Omental fat pad (tissue), 3 donors: ENCODE measurements at regions not wholly inside any gene's neighbourhood (a gene's known extent, or its start where the extent isn't known, plus 50 kb on each side); places are given as distances from the start of the nearest gene placed in this dataset.

Experiments used
- ATAC-seq: fragments of 150-250 bp; one replicate; pipeline ENCODE4 v1.9.1; 2016; ENCODE audit warnings: mild to moderate bottlenecking, moderate library complexity; ENCODE audit not compliant: low FRiP score
- DNase-seq: peaks from one replicate; pipeline ENCODE4 v3.0.0-alpha.2; 2019; ENCODE audit warnings: low spot score
- TF ChIP-seq, protein P1 (sequence below), 3 donors: fragments of 450-650 bp; IDR thresholded peaks; one replicate each; pipeline ENCODE4 v1.5.1; 2016 to 2017; ENCODE audit warnings: antibody characterized with exemption in 3 of 3, mild to moderate bottlenecking in 3 of 3, moderate library complexity in 2 of 3

DNA sequence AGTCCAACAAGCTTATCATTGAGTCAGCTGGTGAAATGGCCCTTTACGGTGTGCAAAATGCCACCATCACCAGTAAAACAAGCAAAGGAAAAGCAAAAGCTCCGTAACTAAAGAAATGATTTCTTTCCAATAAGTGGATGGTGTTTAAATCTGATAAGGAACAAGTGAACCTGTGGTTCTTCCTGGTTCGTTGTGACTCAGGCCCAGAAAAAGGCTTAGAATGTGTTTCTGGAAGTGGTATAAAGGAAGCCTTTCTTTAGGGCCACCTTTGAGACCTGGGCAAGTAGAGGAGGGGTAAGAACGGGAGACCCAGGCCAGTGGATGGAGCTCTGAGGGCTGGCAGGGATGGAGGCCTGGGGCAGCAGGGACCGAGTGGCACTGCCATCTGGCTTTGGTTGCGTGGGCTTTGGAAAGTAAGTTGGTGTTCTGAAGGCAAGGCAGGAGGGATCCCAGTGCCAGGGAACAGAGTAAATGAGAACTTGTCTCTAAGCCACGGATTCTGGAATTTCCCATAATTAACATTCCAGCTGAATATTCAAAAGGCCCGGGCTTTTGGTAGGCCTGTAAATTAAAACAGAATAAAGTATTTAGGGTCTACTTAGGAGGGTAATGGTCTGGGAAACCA is 87.9 kb upstream of the LMO4 start:
- TF ChIP-seq, protein P1, sequence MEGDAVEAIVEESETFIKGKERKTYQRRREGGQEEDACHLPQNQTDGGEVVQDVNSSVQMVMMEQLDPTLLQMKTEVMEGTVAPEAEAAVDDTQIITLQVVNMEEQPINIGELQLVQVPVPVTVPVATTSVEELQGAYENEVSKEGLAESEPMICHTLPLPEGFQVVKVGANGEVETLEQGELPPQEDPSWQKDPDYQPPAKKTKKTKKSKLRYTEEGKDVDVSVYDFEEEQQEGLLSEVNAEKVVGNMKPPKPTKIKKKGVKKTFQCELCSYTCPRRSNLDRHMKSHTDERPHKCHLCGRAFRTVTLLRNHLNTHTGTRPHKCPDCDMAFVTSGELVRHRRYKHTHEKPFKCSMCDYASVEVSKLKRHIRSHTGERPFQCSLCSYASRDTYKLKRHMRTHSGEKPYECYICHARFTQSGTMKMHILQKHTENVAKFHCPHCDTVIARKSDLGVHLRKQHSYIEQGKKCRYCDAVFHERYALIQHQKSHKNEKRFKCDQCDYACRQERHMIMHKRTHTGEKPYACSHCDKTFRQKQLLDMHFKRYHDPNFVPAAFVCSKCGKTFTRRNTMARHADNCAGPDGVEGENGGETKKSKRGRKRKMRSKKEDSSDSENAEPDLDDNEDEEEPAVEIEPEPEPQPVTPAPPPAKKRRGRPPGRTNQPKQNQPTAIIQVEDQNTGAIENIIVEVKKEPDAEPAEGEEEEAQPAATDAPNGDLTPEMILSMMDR (IDR thresholded peaks at IDR 0.05), result no peak
- DNase-seq (no peak), ATAC-seq (no peak)

DNA sequence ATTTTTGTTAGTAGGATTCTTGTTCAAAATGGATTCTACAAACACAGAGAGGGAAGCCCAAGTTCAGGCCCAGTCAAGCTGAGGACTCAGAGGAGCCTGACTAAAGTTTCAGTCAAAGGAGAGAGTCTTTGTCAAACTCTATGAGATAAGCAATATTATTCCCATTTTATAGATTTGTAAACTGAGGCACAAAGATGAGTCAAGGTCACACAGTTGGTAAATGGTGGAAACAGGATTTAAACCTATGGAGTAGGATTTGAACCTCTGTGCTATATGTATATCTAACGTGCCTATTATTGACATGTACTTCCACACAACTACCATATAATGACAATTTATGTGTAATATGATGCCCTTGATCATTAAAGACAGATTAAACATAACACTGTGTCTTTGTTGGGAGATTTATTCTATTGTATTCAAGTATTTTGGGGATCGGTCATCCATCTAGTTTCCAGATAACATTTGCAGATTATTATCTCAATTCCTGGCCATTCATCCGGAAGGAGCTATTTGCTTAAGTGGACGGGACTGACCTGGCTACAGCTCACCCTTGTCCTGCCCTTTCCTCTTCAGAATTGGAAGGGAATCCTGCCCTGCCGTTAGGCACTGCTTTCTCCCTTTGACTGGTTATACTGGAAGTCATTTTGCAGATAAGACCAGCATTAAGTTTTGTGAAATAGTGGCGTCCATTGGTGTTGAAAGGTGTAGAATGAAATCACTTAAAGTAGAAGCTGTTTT is 86.1 kb upstream of the LMO4 start:
- TF ChIP-seq, protein P1 (IDR thresholded peaks at IDR 0.05), result no peak
- DNase-seq, result no peak
- no peak for ATAC-seq

DNA sequence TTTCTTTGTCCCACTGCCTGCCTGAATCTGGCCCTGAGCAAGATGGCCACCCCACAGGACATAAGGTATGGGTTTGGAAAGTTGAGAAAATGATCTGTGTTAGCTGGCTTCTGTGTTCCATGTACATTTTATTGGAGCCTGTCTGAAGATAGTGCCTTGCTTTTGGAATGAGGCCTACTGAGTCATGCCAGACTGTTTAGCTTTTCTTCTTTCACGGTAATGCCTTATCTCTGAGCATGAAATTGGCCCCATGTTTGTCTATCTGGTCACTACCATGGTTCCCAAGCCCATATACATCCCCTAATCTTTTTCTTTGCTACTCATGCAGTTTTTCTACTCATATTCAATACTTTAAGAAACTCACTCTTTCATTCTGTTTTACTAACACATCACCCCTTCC is 85.1 kb upstream of the LMO4 start:
- TF ChIP-seq, protein P1 (IDR thresholded peaks at IDR 0.05), result no peak
- DNase-seq (no peak), ATAC-seq (no peak)

DNA sequence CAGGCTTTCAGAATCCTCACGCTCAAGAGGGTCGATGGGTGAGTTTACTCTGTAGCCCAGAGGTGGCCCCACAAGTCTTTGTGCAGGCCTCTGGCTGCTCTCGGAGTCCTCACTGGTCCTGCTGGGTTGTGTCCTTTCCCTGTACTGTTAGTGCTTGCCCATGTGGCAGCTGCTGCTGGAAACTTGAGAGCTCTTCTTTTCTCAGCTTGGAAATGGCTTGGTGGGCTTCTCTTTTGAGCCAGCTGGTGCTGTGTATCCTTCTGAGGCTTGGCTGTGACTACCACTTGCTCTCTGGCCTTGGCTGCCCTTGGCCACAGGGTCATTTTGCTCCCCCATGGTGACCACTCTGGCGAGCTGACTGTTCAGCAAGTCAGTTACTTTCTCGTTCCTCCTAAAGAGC is 82.2 kb upstream of the LMO4 start:
- ATAC-seq (no peak), DNase-seq (no peak)
- TF ChIP-seq, protein P1 (IDR thresholded peaks at IDR 0.05), result no peak

DNA sequence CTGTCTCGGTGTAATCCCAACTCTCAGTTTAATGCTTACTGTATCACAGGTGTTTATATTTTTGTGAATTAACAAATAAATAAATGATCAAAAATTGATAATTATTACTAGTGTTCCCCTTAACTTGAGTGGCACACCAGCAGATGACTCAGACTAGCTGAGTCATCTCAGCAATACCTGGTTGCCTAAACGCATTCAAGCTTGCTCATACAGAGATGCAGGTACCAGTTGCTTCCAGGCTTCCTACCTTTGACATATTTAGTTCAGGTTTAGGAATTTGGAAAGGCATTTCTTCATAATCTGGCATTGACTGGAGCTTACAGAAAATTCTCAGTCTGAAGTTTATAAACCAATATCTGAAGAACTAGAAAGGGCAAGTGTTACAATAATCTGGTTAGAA is 78.9 kb upstream of the LMO4 start:
- ATAC-seq, result no peak
- TF ChIP-seq, protein P1 (IDR thresholded peaks at IDR 0.05), result no peak
- DNase-seq, result no peak

DNA sequence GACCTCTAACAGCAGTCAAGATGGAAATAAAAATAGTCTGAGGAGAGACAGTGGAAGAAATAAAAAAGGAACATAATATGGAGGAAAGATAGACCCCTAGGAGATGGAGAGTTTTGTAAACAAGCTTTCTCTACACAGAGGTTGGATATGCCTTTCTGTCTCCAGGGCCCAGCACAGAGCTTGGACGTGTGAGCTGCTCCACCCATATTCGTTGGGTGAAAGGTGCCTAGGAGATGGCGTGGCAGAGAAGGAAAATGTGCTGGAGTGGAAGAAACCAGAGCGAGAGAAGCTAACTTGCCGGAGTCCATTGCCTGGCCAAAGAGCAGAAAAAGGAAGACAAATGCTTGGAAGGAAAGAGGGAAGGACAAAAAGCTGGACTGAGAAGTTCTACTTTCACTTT is 78.3 kb upstream of the LMO4 start:
- TF ChIP-seq, protein P1 (IDR thresholded peaks at IDR 0.05), result no peak
- ATAC-seq (no peak), DNase-seq (no peak)

DNA sequence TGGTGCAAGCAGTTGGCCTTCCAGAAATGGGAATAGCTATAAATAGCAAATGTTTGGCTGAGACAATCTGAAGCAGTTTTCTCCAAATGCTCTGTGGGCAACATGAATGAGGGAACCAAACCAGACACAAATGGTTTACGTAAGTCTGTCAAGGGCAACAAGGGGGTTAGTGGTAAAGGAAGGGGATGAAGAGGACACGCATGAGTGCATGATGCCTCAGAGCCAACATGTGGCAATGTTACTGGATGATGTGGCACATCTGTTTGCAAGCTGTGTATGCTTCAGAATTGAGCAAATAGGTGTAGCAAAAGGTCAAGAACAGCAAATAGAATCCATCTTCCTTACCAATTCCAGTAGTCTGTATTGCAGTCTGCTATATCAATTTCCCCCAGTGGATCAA is 76.3 kb upstream of the LMO4 start:
- ATAC-seq, result no peak
- TF ChIP-seq, protein P1 (IDR thresholded peaks at IDR 0.05), result no peak
- no peak for DNase-seq
